HEK293 (cell line): ENCODE measurements at regions not wholly inside any gene's neighbourhood (a gene's known extent, or its start where the extent isn't known, plus 50 kb on each side); places are given as distances from the start of the nearest gene placed in this dataset.

Source experiments
- ZNF302 ChIP-seq: fragments of 450-650 bp; formaldehyde crosslinking; IDR thresholded peaks from 2 replicates; pipeline ENCODE4 v1.5.1; 2016; ENCODE audit warnings: missing biosample characterization, missing genetic modification characterization, low read depth
- ZNF624 ChIP-seq: fragments of 450-650 bp; formaldehyde crosslinking; IDR thresholded peaks from 2 replicates; pipeline ENCODE4 v1.5.1; 2017; ENCODE audit warnings: missing biosample characterization, missing genetic modification characterization
- ZNF629 ChIP-seq: fragments of 450-650 bp; formaldehyde crosslinking; IDR thresholded peaks from 2 replicates; pipeline ENCODE4 v1.5.1; 2017; ENCODE audit warnings: missing biosample characterization, missing genetic modification characterization
- ZSCAN30 ChIP-seq: fragments of 450-650 bp; IDR thresholded peaks from 2 replicates; pipeline ENCODE4 v1.5.1; 2018; ENCODE audit warnings: missing biosample characterization, mild to moderate bottlenecking, missing genetic modification characterization, moderate library complexity
- ZSCAN5A ChIP-seq: fragments of 450-650 bp; formaldehyde crosslinking; IDR thresholded peaks from 2 replicates; pipeline ENCODE4 v1.5.1; 2016; ENCODE audit warnings: missing biosample characterization, missing genetic modification characterization
- TF ChIP-seq, protein P1 (sequence below): fragments of 450-650 bp; formaldehyde crosslinking; IDR thresholded peaks from 2 replicates; pipeline ENCODE4 v1.5.1; 2016; ENCODE audit warnings: missing biosample characterization, missing genetic modification characterization
- TF ChIP-seq, protein P2 (sequence below): fragments of 450-650 bp; IDR thresholded peaks from 2 replicates; pipeline ENCODE4 v1.5.1; 2018; ENCODE audit warnings: missing biosample characterization, missing genetic modification characterization

DNA sequence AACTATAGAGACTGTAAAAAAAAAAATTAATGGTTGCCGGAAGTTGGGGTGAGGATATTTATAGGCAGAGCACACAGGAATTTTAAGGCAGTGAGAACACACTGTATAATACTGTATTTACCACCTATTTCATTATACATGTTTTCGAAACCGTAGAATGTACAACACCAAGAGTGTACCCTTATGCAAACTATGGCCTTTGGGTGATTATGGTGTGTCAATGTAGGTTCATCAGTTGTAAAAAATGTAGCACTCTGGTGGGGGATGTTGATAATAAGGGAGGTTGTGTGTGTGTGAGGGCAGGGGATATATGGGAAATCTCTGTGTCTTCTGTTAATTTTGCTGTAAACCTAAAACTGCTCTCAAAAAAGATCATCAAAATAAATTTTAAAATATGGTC lies 791.7 kb upstream of the CDH10 start:
- no peak for TF ChIP-seq ZSCAN5A (tag by site-specific recombination)
- TF ChIP-seq, protein P1, sequence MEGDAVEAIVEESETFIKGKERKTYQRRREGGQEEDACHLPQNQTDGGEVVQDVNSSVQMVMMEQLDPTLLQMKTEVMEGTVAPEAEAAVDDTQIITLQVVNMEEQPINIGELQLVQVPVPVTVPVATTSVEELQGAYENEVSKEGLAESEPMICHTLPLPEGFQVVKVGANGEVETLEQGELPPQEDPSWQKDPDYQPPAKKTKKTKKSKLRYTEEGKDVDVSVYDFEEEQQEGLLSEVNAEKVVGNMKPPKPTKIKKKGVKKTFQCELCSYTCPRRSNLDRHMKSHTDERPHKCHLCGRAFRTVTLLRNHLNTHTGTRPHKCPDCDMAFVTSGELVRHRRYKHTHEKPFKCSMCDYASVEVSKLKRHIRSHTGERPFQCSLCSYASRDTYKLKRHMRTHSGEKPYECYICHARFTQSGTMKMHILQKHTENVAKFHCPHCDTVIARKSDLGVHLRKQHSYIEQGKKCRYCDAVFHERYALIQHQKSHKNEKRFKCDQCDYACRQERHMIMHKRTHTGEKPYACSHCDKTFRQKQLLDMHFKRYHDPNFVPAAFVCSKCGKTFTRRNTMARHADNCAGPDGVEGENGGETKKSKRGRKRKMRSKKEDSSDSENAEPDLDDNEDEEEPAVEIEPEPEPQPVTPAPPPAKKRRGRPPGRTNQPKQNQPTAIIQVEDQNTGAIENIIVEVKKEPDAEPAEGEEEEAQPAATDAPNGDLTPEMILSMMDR: no peak
- TF ChIP-seq, protein P2, sequence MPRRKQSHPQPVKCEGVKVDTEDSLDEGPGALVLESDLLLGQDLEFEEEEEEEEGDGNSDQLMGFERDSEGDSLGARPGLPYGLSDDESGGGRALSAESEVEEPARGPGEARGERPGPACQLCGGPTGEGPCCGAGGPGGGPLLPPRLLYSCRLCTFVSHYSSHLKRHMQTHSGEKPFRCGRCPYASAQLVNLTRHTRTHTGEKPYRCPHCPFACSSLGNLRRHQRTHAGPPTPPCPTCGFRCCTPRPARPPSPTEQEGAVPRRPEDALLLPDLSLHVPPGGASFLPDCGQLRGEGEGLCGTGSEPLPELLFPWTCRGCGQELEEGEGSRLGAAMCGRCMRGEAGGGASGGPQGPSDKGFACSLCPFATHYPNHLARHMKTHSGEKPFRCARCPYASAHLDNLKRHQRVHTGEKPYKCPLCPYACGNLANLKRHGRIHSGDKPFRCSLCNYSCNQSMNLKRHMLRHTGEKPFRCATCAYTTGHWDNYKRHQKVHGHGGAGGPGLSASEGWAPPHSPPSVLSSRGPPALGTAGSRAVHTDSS (tag by site-specific recombination): no peak
- TF ChIP-seq ZNF624: no peak
- no peak for TF ChIP-seq ZNF629 (tag by site-specific recombination)
- no peak for TF ChIP-seq ZSCAN30 (tag by site-specific recombination)
- no peak for TF ChIP-seq ZNF302
